ENCODE measurements at regions not wholly inside any gene's neighbourhood (a gene's known extent, or its start where the extent isn't known, plus 50 kb on each side); places are given as distances from the start of the nearest gene placed in this dataset.

- no peaks in the 10 kb centered on the region for H3K9me3 ChIP-seq
- no peak overlapping the region for H3K4me3 ChIP-seq (replicated peaks in 1 of 3)
- WGBS, 2 donors: 63 to 76% methylated on average over 9 to 10 of the region's 10 CpGs
- H3K27ac ChIP-seq: no peak overlapping the region
- H3K4me1 ChIP-seq: no peaks in the 10 kb centered on the region
- H3K36me3 ChIP-seq: no peaks in the 10 kb centered on the region
- no peak for DNase-seq
- intact Hi-C loops (cut with DNase I): no loop called here
- TF ChIP-seq CTCF (IDR thresholded peaks at IDR 0.05) (no peak), POLR2A (IDR thresholded peaks at IDR 0.05) (no peak)
- no peaks in the 10 kb centered on the region for H3K27me3 ChIP-seq
These were observed 105.0 kb downstream of the TRIM29 start for GRCh38 chr11:120032766-120033390.

DNA sequence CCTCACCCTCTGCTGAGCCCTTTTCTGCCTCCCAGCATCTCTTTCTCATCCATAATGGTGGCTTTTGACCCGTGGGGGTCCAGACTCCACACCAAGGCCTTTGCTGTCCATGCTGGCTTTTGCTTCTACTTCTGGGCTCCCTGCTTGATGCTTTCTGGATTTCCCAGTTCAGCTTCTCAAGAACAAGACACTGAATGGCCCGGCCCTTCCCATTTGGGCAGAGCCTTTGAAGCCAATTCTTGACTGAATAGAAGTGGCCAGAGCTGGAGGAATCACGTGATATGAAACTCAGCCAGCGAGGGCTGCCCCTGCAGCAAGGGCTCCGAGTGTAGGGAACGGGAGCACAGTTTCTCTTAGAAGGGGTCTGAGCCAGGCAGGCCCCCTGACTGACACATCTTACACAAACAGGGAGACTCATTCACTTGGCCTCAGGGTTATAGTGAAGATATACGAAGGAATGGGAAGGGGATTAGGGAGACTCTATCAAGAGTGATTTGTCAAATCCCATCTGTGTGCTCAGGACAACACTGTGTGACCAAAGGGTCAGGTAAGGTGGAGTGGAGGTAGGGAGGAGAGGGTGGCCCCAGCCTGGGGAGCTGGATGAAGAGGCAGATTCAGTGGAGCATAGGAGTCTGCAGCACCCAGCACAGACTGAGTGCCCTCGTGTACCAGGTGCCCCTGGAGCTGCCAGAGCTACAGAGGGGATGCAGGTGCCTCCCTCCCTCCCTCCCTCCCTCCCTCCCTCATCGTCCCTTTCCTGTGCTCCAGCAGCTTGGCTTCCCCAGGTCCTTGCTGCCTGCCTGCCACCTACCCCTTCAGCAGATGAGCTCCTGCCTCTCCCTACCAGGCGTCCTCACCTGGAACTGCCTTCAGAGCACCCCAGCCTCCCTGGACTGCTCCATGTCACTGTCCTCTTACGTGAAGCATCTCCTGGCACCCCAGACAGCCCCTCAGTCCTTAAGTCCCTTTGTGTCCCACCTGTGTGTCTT, 106.0 kb downstream of the TRIM29 start:
- 25 to 27% methylated on average over 11 of the region's 11 CpGs for WGBS, 2 donors
- Histone ChIP-seq H3K36me3 (no peaks in the 10 kb centered on the region), H3K4me1 (no peaks in the 10 kb centered on the region), H3K4me3 (replicated peaks in 1 of 3) (no peak overlapping the region), H3K27me3 (no peaks in the 10 kb centered on the region), H3K9me3 (no peaks in the 10 kb centered on the region), H3K27ac (no peak overlapping the region)
- peak; percentile 51 to 66 for DNase-seq
- intact Hi-C loops (cut with DNase I): no loop called here
- no peak for TF ChIP-seq POLR2A (IDR thresholded peaks at IDR 0.05)
- TF ChIP-seq CTCF (IDR thresholded peaks at IDR 0.05): no peak

DNA sequence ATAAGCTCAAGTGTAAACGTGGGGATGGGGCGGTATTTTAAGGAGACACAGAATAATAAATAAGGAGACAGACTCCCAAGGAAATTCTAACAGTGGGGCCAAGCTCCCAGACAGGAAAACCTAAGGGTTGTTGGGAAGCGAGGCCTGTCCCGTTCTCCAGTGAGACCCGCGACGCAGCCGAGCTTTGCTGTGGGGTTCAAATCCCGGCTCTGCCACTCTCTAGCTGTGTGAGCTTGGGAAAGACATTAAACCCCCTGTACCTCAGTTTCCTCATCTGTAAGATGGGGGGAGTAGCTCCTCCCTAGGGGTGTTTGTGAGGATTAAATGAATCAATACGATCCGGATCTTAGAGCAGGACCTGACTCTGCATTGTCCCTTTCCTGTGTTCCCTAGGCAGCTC, 106.8 kb downstream of the TRIM29 start:
- TF ChIP-seq POLR2A (IDR thresholded peaks at IDR 0.05) (no peak), CTCF (IDR thresholded peaks at IDR 0.05) (no peak)
- DNase-seq: no peak
- 78 to 81% methylated on average over 11 of the region's 11 CpGs for WGBS, 2 donors
- Histone ChIP-seq H3K9me3 (no peaks in the 10 kb centered on the region), H3K27me3 (no peaks in the 10 kb centered on the region), H3K4me1 (no peaks in the 10 kb centered on the region), H3K4me3 (replicated peaks in 1 of 3) (no peak overlapping the region), H3K27ac (no peak overlapping the region), H3K36me3 (no peaks in the 10 kb centered on the region)
- intact Hi-C loops (cut with DNase I): no loop called here

GRCh38 chr11:120030411-120030810, 107.5 kb downstream of the TRIM29 start:
- Histone ChIP-seq H3K36me3 (no peaks in the 10 kb centered on the region), H3K4me1 (no peaks in the 10 kb centered on the region), H3K9me3 (no peaks in the 10 kb centered on the region), H3K4me3 (replicated peaks in 1 of 3) (no peak overlapping the region), H3K27ac (no peak overlapping the region), H3K27me3 (no peaks in the 10 kb centered on the region)
- no peak for DNase-seq
- intact Hi-C loops (cut with DNase I): no loop called here
- WGBS, 2 donors: 77 to 89% methylated on average over 4 of the region's 4 CpGs
- TF ChIP-seq CTCF (IDR thresholded peaks at IDR 0.05): no peak
- TF ChIP-seq POLR2A (IDR thresholded peaks at IDR 0.05): no peak

GRCh38 chr11:120029321-120029720, 108.6 kb downstream of the TRIM29 start:
- Histone ChIP-seq H3K27ac (no peak overlapping the region), H3K9me3 (no peaks in the 10 kb centered on the region), H3K4me1 (no peaks in the 10 kb centered on the region), H3K27me3 (no peaks in the 10 kb centered on the region), H3K36me3 (no peaks in the 10 kb centered on the region), H3K4me3 (replicated peaks in 1 of 3) (no peak overlapping the region)
- WGBS, 2 donors: 93 to 94% methylated on average over 4 of the region's 4 CpGs
- intact Hi-C loops (cut with DNase I): no loop called here
- no peak for TF ChIP-seq POLR2A (IDR thresholded peaks at IDR 0.05)
- TF ChIP-seq CTCF (IDR thresholded peaks at IDR 0.05): no peak
- DNase-seq: no peak
